GM13977 (cell line): ENCODE measurements at regions not wholly inside any gene's neighbourhood (a gene's known extent, or its start where the extent isn't known, plus 50 kb on each side); places are given as distances from the start of the nearest gene placed in this dataset.

ENCODE experiments used
- DNase-seq: peaks from one replicate; pipeline ENCODE4 v3.0.0; 2012; ENCODE audit warnings: low spot score
- in situ Hi-C: fragments of 300-500 bp; cut with MboI; formaldehyde crosslinking; loops from one replicate; pipeline ENCODE4 v1.12.0; 2022; ENCODE audit warnings: low sequenced_read_pairs, low pct_unique_long_range_greater_than_20kb, mixed read lengths, inconsistent platforms; ENCODE audit not compliant: unreplicated experiment
- TF ChIP-seq, protein P1 (sequence below): IDR thresholded peaks from 2 replicates; pipeline ENCODE4 v1.5.1; 2012; ENCODE audit warnings: mild to moderate bottlenecking, control low read depth; ENCODE audit not compliant: insufficient read depth; ENCODE audit errors: extremely low read depth, missing control alignments

DNA sequence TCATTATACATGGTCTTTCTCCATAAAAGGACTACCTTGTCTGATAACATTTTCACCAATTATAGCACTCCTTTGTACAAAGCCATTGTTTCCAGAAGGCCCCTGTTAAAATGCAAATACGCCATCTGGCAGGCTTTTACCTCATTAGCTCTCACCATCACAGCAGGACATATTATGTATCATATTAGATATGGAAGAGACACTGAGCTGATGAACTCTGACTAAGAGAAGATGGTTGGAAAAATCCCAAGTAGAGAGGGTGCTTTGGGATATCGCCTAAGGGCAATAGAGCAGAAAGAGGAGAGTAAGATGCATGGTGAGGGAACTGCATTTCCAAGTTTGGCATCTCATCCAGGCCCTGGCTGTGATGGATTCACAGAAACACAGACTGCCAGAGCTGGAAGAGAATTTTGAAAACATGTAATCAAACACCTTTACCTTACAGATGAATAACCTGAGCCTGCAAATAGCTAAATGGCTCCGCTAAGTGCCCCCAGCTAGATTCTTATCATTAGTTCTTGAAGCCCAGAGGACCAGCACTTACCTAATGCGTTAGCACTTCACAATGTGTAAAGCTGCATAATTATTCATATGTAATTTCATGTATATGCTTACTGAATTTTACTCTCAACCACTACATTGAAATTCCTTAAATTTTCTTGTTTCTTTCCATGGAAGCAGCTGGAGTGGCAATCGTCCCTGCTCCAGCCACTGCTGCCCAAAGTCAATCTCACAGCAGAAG lies 393.6 kb upstream of the IZUMO3 start:
- in situ Hi-C loops: no loop called here
- no peak for DNase-seq
- TF ChIP-seq, protein P1, sequence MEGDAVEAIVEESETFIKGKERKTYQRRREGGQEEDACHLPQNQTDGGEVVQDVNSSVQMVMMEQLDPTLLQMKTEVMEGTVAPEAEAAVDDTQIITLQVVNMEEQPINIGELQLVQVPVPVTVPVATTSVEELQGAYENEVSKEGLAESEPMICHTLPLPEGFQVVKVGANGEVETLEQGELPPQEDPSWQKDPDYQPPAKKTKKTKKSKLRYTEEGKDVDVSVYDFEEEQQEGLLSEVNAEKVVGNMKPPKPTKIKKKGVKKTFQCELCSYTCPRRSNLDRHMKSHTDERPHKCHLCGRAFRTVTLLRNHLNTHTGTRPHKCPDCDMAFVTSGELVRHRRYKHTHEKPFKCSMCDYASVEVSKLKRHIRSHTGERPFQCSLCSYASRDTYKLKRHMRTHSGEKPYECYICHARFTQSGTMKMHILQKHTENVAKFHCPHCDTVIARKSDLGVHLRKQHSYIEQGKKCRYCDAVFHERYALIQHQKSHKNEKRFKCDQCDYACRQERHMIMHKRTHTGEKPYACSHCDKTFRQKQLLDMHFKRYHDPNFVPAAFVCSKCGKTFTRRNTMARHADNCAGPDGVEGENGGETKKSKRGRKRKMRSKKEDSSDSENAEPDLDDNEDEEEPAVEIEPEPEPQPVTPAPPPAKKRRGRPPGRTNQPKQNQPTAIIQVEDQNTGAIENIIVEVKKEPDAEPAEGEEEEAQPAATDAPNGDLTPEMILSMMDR: no peak

DNA sequence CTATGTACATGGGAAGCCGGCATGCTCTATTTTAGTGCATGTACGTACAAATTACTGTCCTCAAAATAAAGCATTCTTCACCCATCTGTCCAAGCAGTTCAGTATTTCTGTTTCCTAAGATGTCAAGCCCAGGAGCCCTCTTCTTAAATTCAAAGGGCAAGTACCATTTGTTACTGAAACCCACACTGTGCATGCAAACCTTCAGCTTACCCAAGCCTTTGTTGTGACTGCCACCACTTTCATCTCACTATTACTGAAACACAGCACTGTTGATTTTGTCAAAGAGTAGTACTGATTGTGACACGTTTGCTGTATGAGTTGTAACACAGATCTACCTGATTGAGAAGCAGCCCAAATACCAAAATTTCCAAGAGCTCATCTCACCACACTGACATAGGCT lies 390.4 kb upstream of the IZUMO3 start:
- in situ Hi-C loops: no loop called here
- TF ChIP-seq, protein P1: no peak
- no peak for DNase-seq

- DNase-seq: no peak
- in situ Hi-C loops: no loop called here
These were observed 387.1 kb upstream of the IZUMO3 start for GRCh38 chr9:24932785-24933184.

GRCh38 chr9:24931894-24932293 lies 386.2 kb upstream of the IZUMO3 start:
- in situ Hi-C loops: no loop called here
- DNase-seq: no peak
- TF ChIP-seq, protein P1: no peak

More at GRCh38 chr9:24932785-24933184, 387.1 kb upstream of the IZUMO3 start:
- TF ChIP-seq, protein P1: no peak

GRCh38 chr9:24912767-24913166 lies 367.1 kb upstream of the IZUMO3 start:
- DNase-seq: no peak
- TF ChIP-seq, protein P1: no peak
- in situ Hi-C loops: no loop called here

GRCh38 chr9:24901319-24901718 lies 355.6 kb upstream of the IZUMO3 start:
- TF ChIP-seq, protein P1: no peak
- no peak for DNase-seq
- in situ Hi-C loops: no loop called here

DNA sequence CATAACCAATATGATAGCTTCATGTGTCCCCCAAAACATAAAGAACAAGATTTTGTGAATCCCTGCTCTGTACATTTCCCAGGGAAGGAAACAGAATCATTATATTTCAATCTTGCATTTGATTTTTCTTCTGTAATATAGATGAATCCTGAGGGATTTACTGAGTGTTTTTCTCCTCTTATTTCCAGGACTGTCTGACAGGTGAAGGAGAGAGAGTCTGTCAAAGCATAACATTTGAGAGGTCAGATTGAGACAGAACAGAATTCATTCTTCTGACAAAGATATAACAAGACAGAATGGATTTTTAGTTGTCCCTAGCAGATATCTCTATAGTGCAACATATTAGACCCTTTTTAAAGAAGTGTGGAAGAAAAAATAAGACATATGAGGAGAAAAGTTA lies 354.5 kb upstream of the IZUMO3 start:
- DNase-seq: no peak
- TF ChIP-seq, protein P1: no peak
- in situ Hi-C loops: no loop called here
